Heart left ventricle (tissue), 13 donors: ENCODE measurements at regions not wholly inside any gene's neighbourhood (a gene's known extent, or its start where the extent isn't known, plus 50 kb on each side); places are given as distances from the start of the nearest gene placed in this dataset.

Experiments
- CTCF ChIP-seq, 12 donors: fragments of 200-600 bp; sonication (generic) in 4 of 12; IDR thresholded peaks; one replicate each; pipeline versions ENCODE4 v1.5.0 to v1.8.0; 2018 to 2022; ENCODE audit warnings: antibody characterized with exemption in 12 of 12, mild to moderate bottlenecking in 5 of 12
- POLR2A ChIP-seq, 2 donors: fragments of 450-650 bp; IDR thresholded peaks; one replicate each; pipeline ENCODE4 v1.6.1; 2017; ENCODE audit warnings: antibody characterized with exemption in 2 of 2, mild to moderate bottlenecking in 2 of 2, moderate library complexity in 2 of 2
- donor health status: ischemic (EF 13 %, LVEDD 7.1; RV severe dilation, severe dysfunction).
- donor health status: DM: no; HTN: yes; CAD: no.
- donor health status: DM: no; HTN: no; CAD: no.
- donor health status: ischemic (EF 25% LVEDD 6.9; RV normal size, moderate dysfunction).
- donor health status: ischemic (EF 25% LVEDD 5.7; RV mildly dilated, moderate dysfunction).
- donor health status: ischemic (EF 35%, LVEDD 5.7; RV mildly dilated, moderate dysfunction).
- donor health status: nonischemic (EF 11% LVEDD 7.7; RV severe dilation, severe dysfunction).
- donor health status: DM: yes; HTN: yes; CAD: no.
- donor health status: PGD.
- donor health status: ischemic (EF 29% LVEDD 5.4; RV normal size, mild dysfunction).
- donor health status: nonischemic (EF 23%, LVEDD 6.1; RV moderate dilation, normal function).

GRCh38 chr16:13453325-13453724, 466.6 kb upstream of the ERCC4 start:
- TF ChIP-seq CTCF (IDR thresholded peaks at IDR 0.05) (no peak), POLR2A (IDR thresholded peaks at IDR 0.05) (no peak)
